SK-N-SH (cell line): ENCODE measurements at regions not wholly inside any gene's neighbourhood (a gene's known extent, or its start where the extent isn't known, plus 50 kb on each side); places are given as distances from the start of the nearest gene placed in this dataset.
A peak's percentile ranks its signal among the peaks of the same experiment; 100 is the strongest.

Source experiments
- CTCF ChIA-PET: fragments of 300-600, 350-600 bp; formaldehyde crosslinking; extraction: SDS; loops from one replicate; lab custom pipeline; 2021; lab: Yijun Ruan, JAX
- POLR2A ChIA-PET: fragments of 350-600 bp; sonication (Branson Sonifier 250); formaldehyde crosslinking; extraction: SDS; loops from one replicate; lab custom pipeline; 2020; ENCODE audit warnings: antibody characterized with exemption, inconsistent platforms; lab: Yijun Ruan, JAX
- DNase-seq: peaks from one replicate; pipeline ENCODE4 v3.0.0; 2012
- H2AFZ ChIP-seq: fragments of 200-600 bp; sonication (generic); 2 replicates; pipeline ENCODE4 v1.8.1; 2016; ENCODE audit warnings: antibody characterized with exemption, mild to moderate bottlenecking, low read depth
- H3F3A ChIP-seq: fragments of 200-600 bp; sonication (generic); replicated peaks from 2 replicates; pipeline ENCODE3; 2016; ENCODE audit warnings: antibody characterized with exemption, mild to moderate bottlenecking; ENCODE audit not compliant: insufficient read depth
- H3K27ac ChIP-seq, 2 experiments: fragments of 200-500 bp in 1 of 2; fragments of 200-600 bp in 1 of 2; sonication (Bioruptor generic) in 1 of 2; sonication (generic), shearing (Covaris generic) in 1 of 2; 2 replicates each; pipeline versions ENCODE4 v1.5.1 to v1.6.1; 2014 to 2016; ENCODE audit warnings: low read depth in 2 of 2, inconsistent platforms in 1 of 2, low read length in 1 of 2, mild to moderate bottlenecking in 1 of 2, mixed read lengths in 1 of 2
- H3K27me3 ChIP-seq: fragments of 200-600 bp; sonication (generic), shearing (Covaris generic); 2 replicates; pipeline ENCODE4 v1.6.1; 2016; ENCODE audit warnings: mixed run types; ENCODE audit not compliant: insufficient read depth
- H3K36me3 ChIP-seq, 2 experiments: fragments of 200-500 bp in 1 of 2; fragments of 200-600 bp in 1 of 2; sonication (Bioruptor generic) in 1 of 2; sonication (generic) in 1 of 2; replicated peaks in 1 of 2; 2 replicates each; pipeline versions ENCODE3 to v1.5.1; 2014 to 2016; ENCODE audit warnings: low read length in 1 of 2, mild to moderate bottlenecking in 1 of 2; ENCODE audit not compliant: insufficient read depth in 2 of 2, control insufficient read depth in 1 of 2
- H3K4me1 ChIP-seq, 2 experiments: fragments of 200-500 bp in 1 of 2; fragments of 200-600 bp in 1 of 2; sonication (Bioruptor generic) in 1 of 2; sonication (generic), shearing (Covaris generic) in 1 of 2; 2 replicates each; pipeline versions ENCODE4 v1.5.1 to v1.6.1; 2014 to 2016; ENCODE audit warnings: low read depth in 1 of 2, low read length in 1 of 2, mixed run types in 1 of 2; ENCODE audit not compliant: insufficient read depth in 2 of 2, control insufficient read depth in 1 of 2
- H3K4me2 ChIP-seq: fragments of 200-600 bp; sonication (generic), shearing (Covaris generic); 2 replicates; pipeline ENCODE4 v1.6.1; 2017; ENCODE audit warnings: mixed run types
- H3K4me3 ChIP-seq, 2 experiments: fragments of 200-500 bp in 1 of 2; fragments of 200-600 bp in 1 of 2; sonication (Bioruptor generic) in 1 of 2; sonication (generic), shearing (Covaris generic) in 1 of 2; 2 replicates each; pipeline versions ENCODE4 v1.5.1 to v1.8.1; 2014 to 2016; ENCODE audit warnings: low read depth in 2 of 2, inconsistent platforms in 1 of 2, low read length in 1 of 2, mild to moderate bottlenecking in 1 of 2, mixed read lengths in 1 of 2, moderate library complexity in 1 of 2
- H3K79me2 ChIP-seq: fragments of 200-600 bp; sonication (generic); 2 replicates; pipeline ENCODE4 v1.8.1; 2017; ENCODE audit warnings: mild to moderate bottlenecking; ENCODE audit not compliant: insufficient read depth
- H3K9ac ChIP-seq: fragments of 200-600 bp; sonication (generic); 2 replicates; pipeline ENCODE4 v1.6.1; 2017; ENCODE audit warnings: mixed run types
- H3K9me2 ChIP-seq: fragments of 200-600 bp; sonication (generic); 2 replicates; pipeline ENCODE4 v1.6.1; 2017; ENCODE audit warnings: mixed run types
- H3K9me3 ChIP-seq: fragments of 200-600 bp; sonication (generic); 2 replicates; pipeline ENCODE4 v1.6.1; 2017; ENCODE audit warnings: mixed run types, mild to moderate bottlenecking, moderate library complexity
- H4K20me1 ChIP-seq: fragments of 200-600 bp; sonication (generic); 2 replicates; pipeline ENCODE4 v1.6.1; 2017; ENCODE audit warnings: mild to moderate bottlenecking, mixed run types; ENCODE audit not compliant: insufficient read depth
- ELF1 ChIP-seq: IDR thresholded peaks from 2 replicates; pipeline ENCODE4 v1.4.0; 2012
- EZH2phosphoT487 ChIP-seq: fragments of 200-600 bp; sonication (generic); IDR thresholded peaks from 2 replicates; pipeline ENCODE4 v1.6.1; 2017; ENCODE audit warnings: low read depth, mixed run types, mild to moderate bottlenecking, antibody characterized with exemption, moderate library complexity, borderline replicate concordance
- FOXM1 ChIP-seq: IDR thresholded peaks from 2 replicates; pipeline ENCODE4 v1.4.0; 2012; ENCODE audit warnings: low read depth, mild to moderate bottlenecking
- MXI1 ChIP-seq: IDR thresholded peaks from 2 replicates; pipeline ENCODE4 v1.6.1; 2012; ENCODE audit warnings: mild to moderate bottlenecking, low read depth, low read length, improper control_type of control experiment
- NRF1 ChIP-seq: IDR thresholded peaks from 2 replicates; pipeline ENCODE4 v1.6.1; 2012; ENCODE audit warnings: low read depth, mild to moderate bottlenecking, low read length
- RAD21 ChIP-seq: IDR thresholded peaks from 2 replicates; pipeline ENCODE4 v1.6.1; 2012; ENCODE audit warnings: mild to moderate bottlenecking, low read length
- RFX5 ChIP-seq: IDR thresholded peaks from 2 replicates; pipeline ENCODE4 v1.6.1; 2012; ENCODE audit warnings: mild to moderate bottlenecking, improper control_type of control experiment, low read length
- RXRA ChIP-seq: IDR thresholded peaks from 2 replicates; pipeline ENCODE4 v1.4.0; 2012; ENCODE audit warnings: low read depth, mild to moderate bottlenecking, borderline replicate concordance
- TAF1 ChIP-seq: IDR thresholded peaks from 2 replicates; pipeline ENCODE4 v1.6.1; 2012; ENCODE audit warnings: low read depth, mild to moderate bottlenecking, low read length, moderate library complexity, borderline replicate concordance
- TCF12 ChIP-seq: IDR thresholded peaks from 2 replicates; pipeline ENCODE4 v1.4.0; 2012
- YY1 ChIP-seq: IDR thresholded peaks from 2 replicates; pipeline ENCODE4 v1.4.0; 2012; ENCODE audit warnings: low read depth, mild to moderate bottlenecking
- WGBS: methylation state at CpG from one replicate; pipeline ENCODE4 v1.1.6; 2017; ENCODE audit warnings: low lambda C conversion rate; 5-methylcytosine and 5-hydroxymethylcytosine counted together
- TF ChIP-seq, protein P1 (sequence below): fragments of 150-350 bp; IDR thresholded peaks from 2 replicates; pipeline ENCODE4 v1.6.1; 2016; ENCODE audit warnings: mild to moderate bottlenecking, low read depth, low read length
- TF ChIP-seq, protein P2 (sequence below): fragments of 200-600 bp; sonication (generic); IDR thresholded peaks from 2 replicates; pipeline ENCODE4 v1.6.1; 2017; ENCODE audit warnings: antibody characterized with exemption, mild to moderate bottlenecking, moderate library complexity
- TF ChIP-seq, protein P3 (sequence below): fragments of 150-350 bp; IDR thresholded peaks from 2 replicates; pipeline ENCODE4 v1.6.1; 2017; ENCODE audit warnings: antibody characterized with exemption, low read length, low read depth, borderline replicate concordance
- TF ChIP-seq, protein P4 (sequence below): IDR thresholded peaks from 2 replicates; pipeline ENCODE4 v1.6.1; 2012; ENCODE audit warnings: mild to moderate bottlenecking, low read depth, low read length, moderate library complexity
- TF ChIP-seq, protein P5 (sequence below): IDR thresholded peaks from 2 replicates; pipeline ENCODE4 v1.4.0; 2012; ENCODE audit warnings: low read depth, borderline replicate concordance

DNA sequence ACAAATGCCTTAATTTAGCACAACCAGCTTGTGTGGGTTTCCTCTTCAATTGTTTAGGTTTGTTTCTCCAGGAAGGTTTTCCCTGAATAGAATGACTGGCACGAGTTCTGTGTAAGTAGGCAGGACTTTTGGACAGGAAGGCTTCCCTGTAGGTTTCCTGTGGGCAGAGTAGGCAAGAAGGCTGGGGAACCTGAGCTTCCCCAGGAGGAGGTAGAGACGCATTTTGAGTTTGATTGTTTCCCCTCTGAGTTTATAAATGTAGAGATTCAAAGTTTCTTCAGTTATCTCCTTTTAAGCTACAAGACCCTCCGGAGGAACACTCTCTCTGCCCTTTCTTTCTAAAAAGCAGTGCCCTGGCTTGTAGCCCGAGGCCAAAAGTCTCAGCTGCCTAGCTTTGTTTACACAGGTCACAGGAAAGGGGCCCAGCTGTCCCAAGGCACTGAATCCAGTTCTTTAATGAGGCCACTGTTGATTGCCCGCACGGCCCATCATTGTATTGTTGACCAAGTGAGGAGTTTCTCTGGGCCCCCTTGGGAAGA is 66.6 kb upstream of the RDX start:
- CTCF ChIA-PET, result interaction anchor here (2.3 kb wide), 1 partner anchor 162 kb away, joined by 10 read pairs; no protein-coding TSS in a partner anchor
- WGBS, result 67% methylated on average over 6 of the region's 6 CpGs

DNA sequence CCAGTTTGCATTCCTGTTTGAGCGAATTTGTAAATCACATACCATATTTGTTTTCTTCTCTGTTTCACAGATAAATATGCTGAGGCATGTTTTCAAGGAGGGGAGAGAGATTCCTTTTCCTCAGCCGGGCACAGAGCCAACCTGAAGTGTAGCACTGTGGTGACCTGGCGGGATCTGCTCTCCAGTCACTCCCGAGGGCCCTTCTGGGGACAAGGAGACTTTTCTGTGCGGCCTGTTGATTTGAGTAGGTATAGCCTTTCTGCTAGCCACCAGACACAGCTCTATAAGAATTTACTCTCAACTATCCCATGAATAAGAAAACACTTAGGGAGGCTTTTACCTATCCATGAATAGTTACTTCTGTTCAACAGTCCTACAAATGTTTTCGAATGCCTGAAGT is 63.5 kb upstream of the FDX1 start:
- no peaks in the 10 kb centered on the region for H3K9me2 ChIP-seq
- H4K20me1 ChIP-seq, result no peaks in the 10 kb centered on the region
- ChIA-PET CTCF (interaction anchor here (2.2 to 3.3 kb wide), 2 partner anchors 13 to 165 kb away, joined by 10 to 33 read pairs; no protein-coding TSS in a partner anchor), POLR2A (no interaction called here)
- DNase-seq, result no peak
- H3K79me2 ChIP-seq, result no peaks in the 10 kb centered on the region
- no peak overlapping the region for H3K27ac ChIP-seq
- no peak overlapping the region for H2AFZ ChIP-seq
- H3K9ac ChIP-seq, result no peak overlapping the region
- no peak overlapping the region for H3K4me3 ChIP-seq
- H3F3A ChIP-seq, result no peaks in the 10 kb centered on the region
- no peaks in the 10 kb centered on the region; a peak in 1 of 4 replicates for H3K4me1 ChIP-seq
- 65% methylated on average over 6 of the region's 6 CpGs for WGBS
- H3K27me3 ChIP-seq, result no peaks in the 10 kb centered on the region
- no peaks in the 10 kb centered on the region for H3K9me3 ChIP-seq
- H3K4me2 ChIP-seq, result no peak overlapping the region
- no peaks in the 10 kb centered on the region for H3K36me3 ChIP-seq
- TF ChIP-seq, protein P1, sequence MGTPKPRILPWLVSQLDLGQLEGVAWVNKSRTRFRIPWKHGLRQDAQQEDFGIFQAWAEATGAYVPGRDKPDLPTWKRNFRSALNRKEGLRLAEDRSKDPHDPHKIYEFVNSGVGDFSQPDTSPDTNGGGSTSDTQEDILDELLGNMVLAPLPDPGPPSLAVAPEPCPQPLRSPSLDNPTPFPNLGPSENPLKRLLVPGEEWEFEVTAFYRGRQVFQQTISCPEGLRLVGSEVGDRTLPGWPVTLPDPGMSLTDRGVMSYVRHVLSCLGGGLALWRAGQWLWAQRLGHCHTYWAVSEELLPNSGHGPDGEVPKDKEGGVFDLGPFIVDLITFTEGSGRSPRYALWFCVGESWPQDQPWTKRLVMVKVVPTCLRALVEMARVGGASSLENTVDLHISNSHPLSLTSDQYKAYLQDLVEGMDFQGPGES, result no peak
- TF ChIP-seq MXI1, result no peak
- TF ChIP-seq, protein P2, sequence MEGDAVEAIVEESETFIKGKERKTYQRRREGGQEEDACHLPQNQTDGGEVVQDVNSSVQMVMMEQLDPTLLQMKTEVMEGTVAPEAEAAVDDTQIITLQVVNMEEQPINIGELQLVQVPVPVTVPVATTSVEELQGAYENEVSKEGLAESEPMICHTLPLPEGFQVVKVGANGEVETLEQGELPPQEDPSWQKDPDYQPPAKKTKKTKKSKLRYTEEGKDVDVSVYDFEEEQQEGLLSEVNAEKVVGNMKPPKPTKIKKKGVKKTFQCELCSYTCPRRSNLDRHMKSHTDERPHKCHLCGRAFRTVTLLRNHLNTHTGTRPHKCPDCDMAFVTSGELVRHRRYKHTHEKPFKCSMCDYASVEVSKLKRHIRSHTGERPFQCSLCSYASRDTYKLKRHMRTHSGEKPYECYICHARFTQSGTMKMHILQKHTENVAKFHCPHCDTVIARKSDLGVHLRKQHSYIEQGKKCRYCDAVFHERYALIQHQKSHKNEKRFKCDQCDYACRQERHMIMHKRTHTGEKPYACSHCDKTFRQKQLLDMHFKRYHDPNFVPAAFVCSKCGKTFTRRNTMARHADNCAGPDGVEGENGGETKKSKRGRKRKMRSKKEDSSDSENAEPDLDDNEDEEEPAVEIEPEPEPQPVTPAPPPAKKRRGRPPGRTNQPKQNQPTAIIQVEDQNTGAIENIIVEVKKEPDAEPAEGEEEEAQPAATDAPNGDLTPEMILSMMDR, result no peak
- TF ChIP-seq, protein P3, sequence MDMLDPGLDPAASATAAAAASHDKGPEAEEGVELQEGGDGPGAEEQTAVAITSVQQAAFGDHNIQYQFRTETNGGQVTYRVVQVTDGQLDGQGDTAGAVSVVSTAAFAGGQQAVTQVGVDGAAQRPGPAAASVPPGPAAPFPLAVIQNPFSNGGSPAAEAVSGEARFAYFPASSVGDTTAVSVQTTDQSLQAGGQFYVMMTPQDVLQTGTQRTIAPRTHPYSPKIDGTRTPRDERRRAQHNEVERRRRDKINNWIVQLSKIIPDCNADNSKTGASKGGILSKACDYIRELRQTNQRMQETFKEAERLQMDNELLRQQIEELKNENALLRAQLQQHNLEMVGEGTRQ, result no peak
- TF ChIP-seq TAF1, result no peak
- no peak for TF ChIP-seq ELF1
- TF ChIP-seq EZH2phosphoT487, result no peak
- TF ChIP-seq RAD21, result no peak
- no peak for TF ChIP-seq NRF1
- no peak for TF ChIP-seq TCF12

More for the DNA sequence above, 66.6 kb upstream of the RDX start:
- H2AFZ ChIP-seq, result peak overlapping the region; percentile 67
- no peak for DNase-seq
- POLR2A ChIA-PET, result no interaction called here
- H4K20me1 ChIP-seq, result no peaks in the 10 kb centered on the region
- no peak overlapping the region for H3K9ac ChIP-seq
- no peaks in the 10 kb centered on the region for H3K27me3 ChIP-seq
- H3K4me2 ChIP-seq, result no peak overlapping the region
- TF ChIP-seq RFX5, result no peak
- TF ChIP-seq ELF1, result no peak
- TF ChIP-seq MXI1, result no peak
- TF ChIP-seq FOXM1, result no peak
- no peak for TF ChIP-seq RXRA
- TF ChIP-seq, protein P4, sequence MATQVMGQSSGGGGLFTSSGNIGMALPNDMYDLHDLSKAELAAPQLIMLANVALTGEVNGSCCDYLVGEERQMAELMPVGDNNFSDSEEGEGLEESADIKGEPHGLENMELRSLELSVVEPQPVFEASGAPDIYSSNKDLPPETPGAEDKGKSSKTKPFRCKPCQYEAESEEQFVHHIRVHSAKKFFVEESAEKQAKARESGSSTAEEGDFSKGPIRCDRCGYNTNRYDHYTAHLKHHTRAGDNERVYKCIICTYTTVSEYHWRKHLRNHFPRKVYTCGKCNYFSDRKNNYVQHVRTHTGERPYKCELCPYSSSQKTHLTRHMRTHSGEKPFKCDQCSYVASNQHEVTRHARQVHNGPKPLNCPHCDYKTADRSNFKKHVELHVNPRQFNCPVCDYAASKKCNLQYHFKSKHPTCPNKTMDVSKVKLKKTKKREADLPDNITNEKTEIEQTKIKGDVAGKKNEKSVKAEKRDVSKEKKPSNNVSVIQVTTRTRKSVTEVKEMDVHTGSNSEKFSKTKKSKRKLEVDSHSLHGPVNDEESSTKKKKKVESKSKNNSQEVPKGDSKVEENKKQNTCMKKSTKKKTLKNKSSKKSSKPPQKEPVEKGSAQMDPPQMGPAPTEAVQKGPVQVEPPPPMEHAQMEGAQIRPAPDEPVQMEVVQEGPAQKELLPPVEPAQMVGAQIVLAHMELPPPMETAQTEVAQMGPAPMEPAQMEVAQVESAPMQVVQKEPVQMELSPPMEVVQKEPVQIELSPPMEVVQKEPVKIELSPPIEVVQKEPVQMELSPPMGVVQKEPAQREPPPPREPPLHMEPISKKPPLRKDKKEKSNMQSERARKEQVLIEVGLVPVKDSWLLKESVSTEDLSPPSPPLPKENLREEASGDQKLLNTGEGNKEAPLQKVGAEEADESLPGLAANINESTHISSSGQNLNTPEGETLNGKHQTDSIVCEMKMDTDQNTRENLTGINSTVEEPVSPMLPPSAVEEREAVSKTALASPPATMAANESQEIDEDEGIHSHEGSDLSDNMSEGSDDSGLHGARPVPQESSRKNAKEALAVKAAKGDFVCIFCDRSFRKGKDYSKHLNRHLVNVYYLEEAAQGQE, result no peak
- TF ChIP-seq YY1, result no peak
- TF ChIP-seq, protein P5, sequence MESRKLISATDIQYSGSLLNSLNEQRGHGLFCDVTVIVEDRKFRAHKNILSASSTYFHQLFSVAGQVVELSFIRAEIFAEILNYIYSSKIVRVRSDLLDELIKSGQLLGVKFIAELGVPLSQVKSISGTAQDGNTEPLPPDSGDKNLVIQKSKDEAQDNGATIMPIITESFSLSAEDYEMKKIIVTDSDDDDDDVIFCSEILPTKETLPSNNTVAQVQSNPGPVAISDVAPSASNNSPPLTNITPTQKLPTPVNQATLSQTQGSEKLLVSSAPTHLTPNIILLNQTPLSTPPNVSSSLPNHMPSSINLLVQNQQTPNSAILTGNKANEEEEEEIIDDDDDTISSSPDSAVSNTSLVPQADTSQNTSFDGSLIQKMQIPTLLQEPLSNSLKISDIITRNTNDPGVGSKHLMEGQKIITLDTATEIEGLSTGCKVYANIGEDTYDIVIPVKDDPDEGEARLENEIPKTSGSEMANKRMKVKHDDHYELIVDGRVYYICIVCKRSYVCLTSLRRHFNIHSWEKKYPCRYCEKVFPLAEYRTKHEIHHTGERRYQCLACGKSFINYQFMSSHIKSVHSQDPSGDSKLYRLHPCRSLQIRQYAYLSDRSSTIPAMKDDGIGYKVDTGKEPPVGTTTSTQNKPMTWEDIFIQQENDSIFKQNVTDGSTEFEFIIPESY, result no peak
- H3K36me3 ChIP-seq, result no peaks in the 10 kb centered on the region
- no peaks in the 10 kb centered on the region for H3K9me3 ChIP-seq
- no peak overlapping the region for H3K4me3 ChIP-seq
- H3F3A ChIP-seq, result no peaks in the 10 kb centered on the region
- no peaks in the 10 kb centered on the region for H3K79me2 ChIP-seq
- H3K9me2 ChIP-seq, result no peaks in the 10 kb centered on the region
- H3K27ac ChIP-seq, result no peak overlapping the region
- H3K4me1 ChIP-seq, result no peaks in the 10 kb centered on the region; a peak in 1 of 4 replicates
